Testis (tissue), 2 donors: ENCODE measurements at regions not wholly inside any gene's neighbourhood (a gene's known extent, or its start where the extent isn't known, plus 50 kb on each side); places are given as distances from the start of the nearest gene placed in this dataset.

Experiments
- DNase-seq: peaks from one replicate; pipeline ENCODE4 v3.0.0-alpha.2; 2019
- H3K27ac ChIP-seq, 2 donors: fragments of 200-600 bp; sonication (generic); one replicate each; pipeline ENCODE4 v1.5.1; 2019
- H3K27me3 ChIP-seq: fragments of 200-600 bp; sonication (generic); one replicate; pipeline ENCODE4 v1.5.1; 2019
- H3K36me3 ChIP-seq: fragments of 200-600 bp; sonication (generic); one replicate; pipeline ENCODE4 v1.5.1; 2017; ENCODE audit warnings: low read depth; ENCODE audit errors: missing control alignments
- H3K4me1 ChIP-seq: fragments of 200-600 bp; sonication (generic); one replicate; pipeline ENCODE4 v1.5.1; 2019
- H3K4me3 ChIP-seq, 2 donors: fragments of 200-600 bp; sonication (generic); one replicate each; pipeline ENCODE4 v1.5.1; 2017 to 2019
- H3K9me3 ChIP-seq: fragments of 200-600 bp; sonication (generic); one replicate; pipeline ENCODE4 v1.5.1; 2017
- CTCF ChIP-seq, 3 experiments: fragments of 450-650 bp in 2 of 3; fragments of 200-600 bp in 1 of 3; sonication (generic) in 1 of 3; IDR thresholded peaks; one replicate each; pipeline ENCODE4 v1.5.1; 2016 to 2019; ENCODE audit warnings: antibody characterized with exemption in 3 of 3, mild to moderate bottlenecking in 2 of 3, moderate library complexity in 1 of 3
- POLR2A ChIP-seq: fragments of 450-650 bp; IDR thresholded peaks from one replicate; pipeline ENCODE4 v1.6.1; 2017; ENCODE audit warnings: antibody characterized with exemption, mild to moderate bottlenecking, moderate library complexity
- WGBS, 2 donors: methylation state at CpG; one replicate each; pipeline ENCODE4 v1.1.5; 2018; 5-methylcytosine and 5-hydroxymethylcytosine counted together
- intact Hi-C: fragments of 100-400 bp; cut with DNase I; formaldehyde crosslinking; loops from one replicate; pipeline ENCODE4 v1.15.1; 2023; ENCODE audit warnings: low total_unique reads

GRCh38 chr11:70569618-70569890 lies 171.2 kb downstream of the CTTN start:
- intact Hi-C loops, result no loop called here
- 69 to 78% methylated on average over 5 to 8 of the region's 8 CpGs for WGBS, 2 donors
- peak overlapping the region in 1 of 2 donors; percentile 0 for H3K4me3 ChIP-seq

GRCh38 chr11:70569996-70570692 lies 171.8 kb downstream of the CTTN start:
- H3K27me3 ChIP-seq, result no peaks in the 10 kb centered on the region
- WGBS, 2 donors, result 77 to 78% methylated on average over 15 to 19 of the region's 19 CpGs
- H3K36me3 ChIP-seq, result no peaks in the 10 kb centered on the region
- no peak overlapping the region for H3K27ac ChIP-seq
- intact Hi-C loops, result no loop called here
- no peak for DNase-seq
- no peaks in the 10 kb centered on the region for H3K9me3 ChIP-seq
- peaks cover 10% of the 10 kb centered on the region for H3K4me1 ChIP-seq
- no peak for TF ChIP-seq CTCF (IDR thresholded peaks at IDR 0.05)
- no peak for TF ChIP-seq POLR2A
- H3K4me3 ChIP-seq, result no peak overlapping the region

More at GRCh38 chr11:70569618-70569890, 171.2 kb downstream of the CTTN start:
- H3K36me3 ChIP-seq, result no peaks in the 10 kb centered on the region
- no peaks in the 10 kb centered on the region for H3K27me3 ChIP-seq
- H3K4me1 ChIP-seq, result peaks cover 10% of the 10 kb centered on the region
- TF ChIP-seq CTCF (IDR thresholded peaks at IDR 0.05) (no peak), POLR2A (no peak)
- no peaks in the 10 kb centered on the region for H3K9me3 ChIP-seq
- peak; percentile 56 for DNase-seq
- no peak overlapping the region for H3K27ac ChIP-seq

- intact Hi-C loops, result no loop called here
- TF ChIP-seq CTCF (IDR thresholded peaks at IDR 0.05), result no peak
- no peak for TF ChIP-seq POLR2A
- H3K36me3 ChIP-seq, result no peaks in the 10 kb centered on the region
Observed at GRCh38 chr11:70570693-70571395, 172.5 kb downstream of the CTTN start.

GRCh38 chr11:70572974-70573260 lies 174.6 kb downstream of the CTTN start:
- Histone ChIP-seq H3K4me3 (no peak overlapping the region), H3K27ac (no peak overlapping the region), H3K4me1 (peaks cover 5% of the 10 kb centered on the region), H3K36me3 (no peaks in the 10 kb centered on the region), H3K9me3 (no peaks in the 10 kb centered on the region), H3K27me3 (no peaks in the 10 kb centered on the region)
- no peak for DNase-seq
- TF ChIP-seq CTCF (IDR thresholded peaks at IDR 0.05) (no peak), POLR2A (no peak)
- WGBS, 2 donors, result 90 to 98% methylated on average over 18 of the region's 18 CpGs
- intact Hi-C loops, result no loop called here

More at GRCh38 chr11:70570693-70571395, 172.5 kb downstream of the CTTN start:
- no peaks in the 10 kb centered on the region for H3K9me3 ChIP-seq
- H3K27ac ChIP-seq, result no peak overlapping the region
- WGBS, 2 donors, result 69 to 87% methylated on average over 11 of the region's 11 CpGs
- peaks cover 10% of the 10 kb centered on the region for H3K4me1 ChIP-seq
- DNase-seq, result no peak
- H3K4me3 ChIP-seq, result no peak overlapping the region
- H3K27me3 ChIP-seq, result no peaks in the 10 kb centered on the region

- Histone ChIP-seq H3K27me3 (no peaks in the 10 kb centered on the region), H3K4me3 (no peak overlapping the region), H3K4me1 (peaks cover 4% of the 10 kb centered on the region), H3K27ac (no peak overlapping the region), H3K36me3 (no peaks in the 10 kb centered on the region), H3K9me3 (no peaks in the 10 kb centered on the region)
- intact Hi-C loops, result no loop called here
- TF ChIP-seq POLR2A, result no peak
- TF ChIP-seq CTCF (IDR thresholded peaks at IDR 0.05), result no peak
- no peak for DNase-seq
- WGBS, 2 donors, result 86 to 91% methylated on average over 10 to 13 of the region's 13 CpGs
Observed at GRCh38 chr11:70573701-70574151, 175.4 kb downstream of the CTTN start.
